Body of pancreas (tissue), 4 donors: ENCODE measurements at regions not wholly inside any gene's neighbourhood (a gene's known extent, or its start where the extent isn't known, plus 50 kb on each side); places are given as distances from the start of the nearest gene placed in this dataset.

ENCODE experiments used
- ATAC-seq: fragments of 150-250 bp; one replicate; pipeline ENCODE4 v1.9.1; 2016
- DNase-seq, 4 donors: peaks; one replicate each; pipeline ENCODE4 v3.0.0-alpha.2; 2019
- H3K27ac ChIP-seq, 4 donors: fragments of 200-600 bp; sonication (generic); 1 replicate in 3 of 4; 2 replicates in 1 of 4; pipeline versions ENCODE4 v1.5.1 to v1.6.1; 2016 to 2019; ENCODE audit warnings: mild to moderate bottlenecking in 1 of 4, mixed read lengths in 1 of 4, moderate library complexity in 1 of 4
- H3K27me3 ChIP-seq, 2 donors: fragments of 200-600 bp; sonication (generic); one replicate each; pipeline ENCODE4 v1.6.0; 2016; ENCODE audit warnings: mild to moderate bottlenecking in 1 of 2
- H3K36me3 ChIP-seq, 2 donors: fragments of 200-600 bp; sonication (generic); replicated peaks in 1 of 2; 2 replicates each; pipeline ENCODE4 v1.5.1; 2016; ENCODE audit warnings: low read depth in 2 of 2; ENCODE audit not compliant: insufficient read depth in 1 of 2
- H3K4me1 ChIP-seq: fragments of 200-600 bp; sonication (generic); one replicate; pipeline ENCODE4 v1.6.0; 2016
- H3K4me3 ChIP-seq, 2 donors: fragments of 200-600 bp; sonication (generic); 1 replicate in 1 of 2; 2 replicates in 1 of 2; pipeline ENCODE4 v1.5.1; 2016 to 2019
- H3K9me3 ChIP-seq, 3 donors: fragments of 200-600 bp; sonication (generic); 1 replicate in 2 of 3; 2 replicates in 1 of 3; pipeline ENCODE4 v1.5.1; 2016
- CTCF ChIP-seq, 7 experiments: fragments of 450-650 bp in 4 of 7; fragments of 200-600 bp in 3 of 7; sonication (generic) in 3 of 7; IDR thresholded peaks; one replicate each; pipeline ENCODE4 v1.5.1; 2016 to 2019; ENCODE audit warnings: antibody characterized with exemption in 7 of 7
- POLR2A ChIP-seq, 3 donors: fragments of 450-650 bp; IDR thresholded peaks; one replicate each; pipeline ENCODE4 v1.6.1; 2016; ENCODE audit warnings: antibody characterized with exemption in 3 of 3, mild to moderate bottlenecking in 2 of 3
- WGBS, 2 donors: methylation state at CpG; one replicate each; pipeline ENCODE4 v1.1.5; 2017; 5-methylcytosine and 5-hydroxymethylcytosine counted together
- intact Hi-C: fragments of 100-400 bp; cut with DNase I; formaldehyde crosslinking; loops from one replicate; pipeline ENCODE4 v1.15.1; 2023

- ATAC-seq = no peak
Measured at GRCh38 chr12:105982022-105982421, 156.7 kb downstream of the NUAK1 start.

GRCh38 chr12:105983622-105984320, 155.0 kb downstream of the NUAK1 start:
- intact Hi-C loops = no loop called here
- no peak for ATAC-seq
- TF ChIP-seq POLR2A (IDR thresholded peaks at IDR 0.05) (no peak), CTCF (IDR thresholded peaks at IDR 0.05) (no peak)
- no peak overlapping the region for H3K27ac ChIP-seq
- WGBS, 2 donors = 54 to 56% methylated on average over 3 to 7 of the region's 7 CpGs
- H3K9me3 ChIP-seq = no peaks in the 10 kb centered on the region
- H3K4me1 ChIP-seq = no peaks in the 10 kb centered on the region
- H3K4me3 ChIP-seq = no peak overlapping the region
- no peak for DNase-seq
- no peaks in the 10 kb centered on the region for H3K36me3 ChIP-seq
- no peaks in the 10 kb centered on the region for H3K27me3 ChIP-seq

More at GRCh38 chr12:105982022-105982421, 156.7 kb downstream of the NUAK1 start:
- intact Hi-C loops = no loop called here
- Histone ChIP-seq H3K27ac (no peak overlapping the region), H3K9me3 (no peaks in the 10 kb centered on the region), H3K27me3 (no peaks in the 10 kb centered on the region), H3K4me3 (no peak overlapping the region), H3K36me3 (no peaks in the 10 kb centered on the region), H3K4me1 (no peaks in the 10 kb centered on the region)
- TF ChIP-seq POLR2A (IDR thresholded peaks at IDR 0.05) (no peak), CTCF (IDR thresholded peaks at IDR 0.05) (no peak)
- DNase-seq = no peak
- WGBS, 2 donors = 44 to 50% methylated on average over 6 of the region's 6 CpGs

- TF ChIP-seq CTCF (IDR thresholded peaks at IDR 0.05) = no peak
- TF ChIP-seq POLR2A (IDR thresholded peaks at IDR 0.05) = no peak
- WGBS, 2 donors = 77 to 84% methylated on average over 2 of the region's 2 CpGs
- no peaks in the 10 kb centered on the region for H3K36me3 ChIP-seq
- no peak overlapping the region for H3K27ac ChIP-seq
- H3K9me3 ChIP-seq = no peaks in the 10 kb centered on the region
- H3K4me1 ChIP-seq = no peaks in the 10 kb centered on the region
- ATAC-seq (no peak), DNase-seq (no peak)
- intact Hi-C loops = no loop called here
- no peaks in the 10 kb centered on the region for H3K27me3 ChIP-seq
- no peak overlapping the region for H3K4me3 ChIP-seq
Measured at GRCh38 chr12:105985383-105985782, 153.4 kb downstream of the NUAK1 start.

GRCh38 chr12:105986779-105987684, 151.7 kb downstream of the NUAK1 start:
- H3K27me3 ChIP-seq = no peaks in the 10 kb centered on the region

More at GRCh38 chr12:105986779-105987684, 151.7 kb downstream of the NUAK1 start:
- TF ChIP-seq CTCF (IDR thresholded peaks at IDR 0.05) (no peak), POLR2A (IDR thresholded peaks at IDR 0.05) (no peak)
- no peak overlapping the region for H3K4me3 ChIP-seq
- DNase-seq (peak in 1 of 4 donors; percentile 33), ATAC-seq (peak; percentile 30)
- no peak overlapping the region for H3K27ac ChIP-seq
- H3K4me1 ChIP-seq = no peaks in the 10 kb centered on the region
- 57 to 66% methylated on average over 4 of the region's 4 CpGs for WGBS, 2 donors
- intact Hi-C loops = no loop called here
- no peaks in the 10 kb centered on the region for H3K9me3 ChIP-seq
- no peaks in the 10 kb centered on the region for H3K36me3 ChIP-seq
